ENCODE measurements at regions not wholly inside any gene's neighbourhood (a gene's known extent, or its start where the extent isn't known, plus 50 kb on each side); places are given as distances from the start of the nearest gene placed in this dataset.

DNA sequence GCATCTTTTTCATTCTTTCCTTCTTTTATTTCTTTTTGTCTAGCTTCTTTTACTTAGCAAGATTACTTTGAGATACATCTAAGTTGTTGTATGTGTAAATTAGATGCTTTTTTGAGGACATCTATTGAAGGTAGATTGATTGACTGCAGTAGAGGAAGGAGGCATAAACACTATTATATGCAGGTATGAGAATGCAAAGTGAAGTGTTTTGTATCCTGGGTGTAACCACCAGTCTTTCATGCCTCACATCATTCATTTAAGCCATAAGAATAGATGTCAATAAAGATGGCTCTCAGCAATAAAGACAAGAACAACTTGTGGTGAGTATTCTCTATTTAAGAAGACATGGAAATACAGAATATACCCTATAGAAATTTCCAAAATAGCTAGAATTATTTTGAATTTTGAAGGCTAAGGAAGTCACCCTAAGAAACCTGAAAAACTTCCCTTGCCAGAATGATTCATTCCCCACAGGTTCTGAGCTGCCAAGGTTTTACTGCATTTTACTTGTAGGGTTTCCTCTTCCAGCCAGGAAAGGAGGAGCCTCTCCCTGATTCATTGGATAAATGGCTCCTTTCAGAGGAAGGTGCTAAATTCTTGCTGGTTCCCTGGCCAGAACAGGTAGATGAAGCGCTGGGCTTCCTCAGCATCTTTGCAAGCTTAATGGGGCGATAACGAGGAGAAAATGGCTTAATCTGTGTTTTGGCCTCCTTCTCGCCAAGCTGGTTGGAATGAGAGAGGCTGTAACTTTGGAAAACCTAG is 279.8 kb upstream of the SLC14A2 start:
- TF ChIP-seq, protein P1, sequence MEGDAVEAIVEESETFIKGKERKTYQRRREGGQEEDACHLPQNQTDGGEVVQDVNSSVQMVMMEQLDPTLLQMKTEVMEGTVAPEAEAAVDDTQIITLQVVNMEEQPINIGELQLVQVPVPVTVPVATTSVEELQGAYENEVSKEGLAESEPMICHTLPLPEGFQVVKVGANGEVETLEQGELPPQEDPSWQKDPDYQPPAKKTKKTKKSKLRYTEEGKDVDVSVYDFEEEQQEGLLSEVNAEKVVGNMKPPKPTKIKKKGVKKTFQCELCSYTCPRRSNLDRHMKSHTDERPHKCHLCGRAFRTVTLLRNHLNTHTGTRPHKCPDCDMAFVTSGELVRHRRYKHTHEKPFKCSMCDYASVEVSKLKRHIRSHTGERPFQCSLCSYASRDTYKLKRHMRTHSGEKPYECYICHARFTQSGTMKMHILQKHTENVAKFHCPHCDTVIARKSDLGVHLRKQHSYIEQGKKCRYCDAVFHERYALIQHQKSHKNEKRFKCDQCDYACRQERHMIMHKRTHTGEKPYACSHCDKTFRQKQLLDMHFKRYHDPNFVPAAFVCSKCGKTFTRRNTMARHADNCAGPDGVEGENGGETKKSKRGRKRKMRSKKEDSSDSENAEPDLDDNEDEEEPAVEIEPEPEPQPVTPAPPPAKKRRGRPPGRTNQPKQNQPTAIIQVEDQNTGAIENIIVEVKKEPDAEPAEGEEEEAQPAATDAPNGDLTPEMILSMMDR (IDR thresholded peaks at IDR 0.05; ENCODE audit: borderline replicate concordance) = no peak

DNA sequence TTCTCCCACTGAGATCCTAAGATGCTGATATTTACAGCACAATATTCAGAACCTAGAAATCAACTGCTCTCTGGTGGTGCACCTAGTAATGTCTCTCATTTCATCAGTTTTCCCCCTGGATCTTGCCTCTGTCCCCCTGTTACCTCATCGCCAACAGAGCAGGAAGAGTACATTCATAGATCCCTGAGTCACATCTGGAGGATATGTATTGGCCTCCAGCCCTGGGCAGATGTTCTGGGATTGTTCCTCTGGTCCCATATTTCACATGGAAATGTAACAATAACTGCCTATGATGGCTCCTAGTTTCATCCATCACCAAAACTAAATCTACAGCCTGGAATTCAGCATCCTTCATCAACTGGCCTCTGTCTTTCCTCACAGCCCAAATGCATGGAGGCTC is 278.8 kb upstream of the SLC14A2 start:
- H3K4me3 ChIP-seq = no peak overlapping the region
- H3K27me3 ChIP-seq (ENCODE audit: low read depth) = peaks cover 42% of the 10 kb centered on the region
- H3K27ac ChIP-seq (replicated peaks) = no peak overlapping the region
- DNase-seq = no peak
- intact Hi-C loops (cut with micrococcal nuclease) = no loop called here
- TF ChIP-seq, protein P1 (IDR thresholded peaks at IDR 0.05; ENCODE audit: borderline replicate concordance) = no peak
- no peaks in the 10 kb centered on the region for H3K4me1 ChIP-seq
- H3K9me3 ChIP-seq (replicated peaks) = no peaks in the 10 kb centered on the region
- no peaks in the 10 kb centered on the region for H3K36me3 ChIP-seq

More for the DNA sequence above, 279.8 kb upstream of the SLC14A2 start:
- Histone ChIP-seq H3K9me3 (replicated peaks) (no peaks in the 10 kb centered on the region), H3K27ac (replicated peaks) (no peak overlapping the region), H3K27me3 (ENCODE audit: low read depth) (peaks cover 33% of the 10 kb centered on the region), H3K4me3 (no peak overlapping the region), H3K4me1 (no peaks in the 10 kb centered on the region), H3K36me3 (no peaks in the 10 kb centered on the region)
- intact Hi-C loops (cut with micrococcal nuclease) = no loop called here
- no peak for DNase-seq

DNA sequence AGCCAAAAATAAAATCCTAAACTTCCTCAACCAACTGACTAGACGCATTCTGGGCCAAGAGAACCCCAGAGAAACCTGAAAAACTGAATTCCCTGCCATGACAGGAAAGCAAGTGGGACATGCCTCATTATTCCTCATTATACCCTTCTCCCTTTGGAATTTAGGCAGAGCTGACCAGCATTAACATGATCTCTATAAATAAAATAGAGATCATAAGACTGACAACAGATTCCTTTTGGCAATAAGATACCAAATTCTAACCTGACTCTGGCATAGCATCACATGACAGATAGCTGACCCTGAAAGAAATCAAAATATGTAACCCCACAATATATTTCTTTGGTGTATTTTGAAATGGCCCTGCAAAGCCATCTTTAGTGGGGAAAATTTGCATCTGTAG is 277.8 kb upstream of the SLC14A2 start:
- no peak overlapping the region for H3K27ac ChIP-seq (replicated peaks)
- intact Hi-C loops (cut with micrococcal nuclease) = no loop called here

DNA sequence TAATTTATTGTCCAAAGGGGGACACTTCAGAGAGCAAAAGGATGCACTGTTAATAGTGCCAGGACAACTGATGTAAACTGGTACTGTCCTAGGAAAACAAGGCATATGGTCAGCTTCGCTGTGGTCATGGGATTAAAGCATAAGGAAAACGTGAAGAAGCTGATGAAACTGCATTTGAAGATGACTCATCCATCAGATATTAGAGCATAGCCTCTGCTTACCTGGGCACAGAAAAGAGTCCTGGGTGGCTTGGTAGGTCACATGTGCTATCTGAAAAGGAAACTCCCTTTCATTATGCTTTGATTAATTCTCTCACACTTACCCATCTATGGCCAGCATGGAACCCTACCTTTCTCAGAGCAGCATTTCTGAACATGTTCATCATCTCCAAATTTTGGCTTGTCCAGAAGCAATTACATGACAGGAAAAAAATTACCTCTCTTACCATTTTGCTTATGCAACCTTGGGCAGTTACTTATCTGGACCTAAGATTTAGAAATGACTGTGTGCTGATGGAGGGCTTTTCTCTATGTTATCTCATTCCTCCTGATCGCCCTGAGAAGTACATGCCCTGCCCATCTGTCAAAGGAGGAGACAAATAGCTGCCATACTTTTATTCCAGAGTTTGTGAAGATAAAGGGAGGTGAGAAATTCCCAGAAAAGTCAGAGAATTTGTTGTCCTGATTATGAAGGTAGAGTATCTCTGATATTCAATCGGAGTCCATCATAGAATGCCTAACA is 275.3 kb upstream of the SLC14A2 start:
- Histone ChIP-seq H3K4me3 (no peak overlapping the region), H3K27ac (replicated peaks) (no peak overlapping the region), H3K36me3 (no peaks in the 10 kb centered on the region), H3K9me3 (replicated peaks) (no peaks in the 10 kb centered on the region), H3K27me3 (ENCODE audit: low read depth) (peaks cover 39% of the 10 kb centered on the region), H3K4me1 (no peaks in the 10 kb centered on the region)
- intact Hi-C loops (cut with micrococcal nuclease) = no loop called here
- TF ChIP-seq, protein P1 (IDR thresholded peaks at IDR 0.05; ENCODE audit: borderline replicate concordance) = no peak
- no peak for DNase-seq

More for the DNA sequence above, 277.8 kb upstream of the SLC14A2 start:
- DNase-seq = no peak
- Histone ChIP-seq H3K9me3 (replicated peaks) (no peaks in the 10 kb centered on the region), H3K4me1 (no peaks in the 10 kb centered on the region), H3K27me3 (ENCODE audit: low read depth) (peaks cover 47% of the 10 kb centered on the region), H3K36me3 (no peaks in the 10 kb centered on the region), H3K4me3 (no peak overlapping the region)
- TF ChIP-seq, protein P1 (IDR thresholded peaks at IDR 0.05; ENCODE audit: borderline replicate concordance) = no peak

DNA sequence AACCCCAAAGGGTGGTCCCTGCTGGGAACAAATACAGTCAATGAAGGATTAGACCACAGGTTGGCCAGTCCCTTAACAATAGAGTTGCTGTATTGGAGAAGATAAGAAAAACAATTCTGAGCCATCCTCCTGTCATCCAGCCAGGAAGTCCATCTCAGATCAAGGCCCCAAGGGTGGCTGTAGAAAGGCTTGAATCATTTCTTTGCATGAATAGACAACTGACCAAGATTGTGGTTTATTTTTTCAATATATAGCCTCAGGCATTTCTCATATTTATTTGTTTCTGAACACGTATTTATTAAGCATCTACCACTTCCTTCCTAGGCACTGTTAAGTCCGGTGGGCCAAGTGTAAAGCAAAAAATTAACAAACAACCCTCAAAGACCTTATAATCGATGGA is 274.4 kb upstream of the SLC14A2 start:
- no peaks in the 10 kb centered on the region for H3K36me3 ChIP-seq
- DNase-seq = no peak
- H3K27ac ChIP-seq (replicated peaks) = no peak overlapping the region
- H3K4me3 ChIP-seq = no peak overlapping the region
- H3K9me3 ChIP-seq (replicated peaks) = no peaks in the 10 kb centered on the region
- H3K4me1 ChIP-seq = no peaks in the 10 kb centered on the region
- H3K27me3 ChIP-seq (ENCODE audit: low read depth) = peaks cover 39% of the 10 kb centered on the region
- TF ChIP-seq, protein P1 (IDR thresholded peaks at IDR 0.05; ENCODE audit: borderline replicate concordance) = no peak
- intact Hi-C loops (cut with micrococcal nuclease) = no loop called here

All from left ventricle myocardium inferior (tissue), 1 donor.